RWPE2 (cell line): ENCODE measurements at regions not wholly inside any gene's neighbourhood (a gene's known extent, or its start where the extent isn't known, plus 50 kb on each side); places are given as distances from the start of the nearest gene placed in this dataset.
"Not testable (repeated sequence)": the region's sequence is repeated elsewhere in the genome, so short reads cannot be mapped to it uniquely, and the experiment has no call there.

Experiments
- ATAC-seq: fragments of 200-7000 bp; cut with Tn5 transposase; 3 replicates; pipeline ENCODE4 v1.9.1; 2021; ENCODE audit warnings: low read depth
- DNase-seq: peaks from one replicate; pipeline ENCODE4 v3.0.0-alpha.2; 2020; ENCODE audit warnings: low spot score
- H3K27ac ChIP-seq: fragments of 450-650 bp; 2 replicates; pipeline ENCODE4 v1.5.1; 2017; ENCODE audit warnings: mild to moderate bottlenecking; ENCODE audit not compliant: poor library complexity, severe bottlenecking
- H3K27me3 ChIP-seq: fragments of 250-450 bp; sonication (Bioruptor Pico); 2 replicates; pipeline ENCODE4 v1.5.1; 2021; ENCODE audit warnings: mild to moderate bottlenecking, moderate library complexity; ENCODE audit not compliant: insufficient read depth, poor library complexity, severe bottlenecking
- H3K36me3 ChIP-seq: fragments of 250-450 bp; sonication (Bioruptor Pico); 2 replicates; pipeline ENCODE4 v1.5.1; 2020; ENCODE audit warnings: low read depth, mild to moderate bottlenecking, moderate library complexity
- H3K4me1 ChIP-seq: fragments of 250-450 bp; sonication (Bioruptor Pico); 2 replicates; pipeline ENCODE4 v1.5.1; 2021; ENCODE audit warnings: mild to moderate bottlenecking, moderate library complexity; ENCODE audit not compliant: insufficient read depth, poor library complexity, severe bottlenecking
- H3K4me3 ChIP-seq: fragments of 250-450 bp; sonication (Bioruptor Pico); 2 replicates; pipeline ENCODE4 v1.5.1; 2021; ENCODE audit warnings: mild to moderate bottlenecking, moderate library complexity; ENCODE audit not compliant: severe bottlenecking
- H3K9me3 ChIP-seq: fragments of 250-450 bp; sonication (Bioruptor Pico); 2 replicates; pipeline ENCODE4 v1.5.1; 2021; ENCODE audit warnings: mild to moderate bottlenecking, moderate library complexity; ENCODE audit not compliant: severe bottlenecking
- TF ChIP-seq, protein P1 (sequence below): fragments of 450-650 bp; IDR thresholded peaks from one replicate; pipeline ENCODE4 v1.5.1; 2017; ENCODE audit warnings: mild to moderate bottlenecking, moderate library complexity; ENCODE audit not compliant: poor library complexity, severe bottlenecking

DNA sequence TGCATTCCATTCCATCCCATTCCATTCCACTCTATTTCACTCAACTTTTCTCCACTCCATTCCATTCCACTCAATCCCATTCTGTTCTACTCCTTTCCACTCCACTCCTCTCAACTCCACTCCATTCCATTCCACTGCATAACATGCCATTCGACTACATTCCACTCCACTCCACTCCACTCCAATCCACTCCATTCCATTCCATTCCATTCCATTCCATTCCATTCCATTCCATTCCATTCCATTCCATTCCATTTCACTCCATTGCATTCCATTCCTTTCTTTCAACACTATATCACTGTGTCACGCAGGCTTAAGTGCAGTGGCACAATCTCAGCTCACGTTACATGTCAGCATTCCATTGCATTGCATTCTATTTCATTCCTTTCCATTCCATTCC lies 1430.4 kb downstream of the TSPY10 start:
- not testable (repeated sequence) for H3K27me3 ChIP-seq, H3K36me3 ChIP-seq, H3K27ac ChIP-seq, H3K4me3 ChIP-seq, DNase-seq, ATAC-seq, H3K9me3 ChIP-seq, H3K4me1 ChIP-seq

DNA sequence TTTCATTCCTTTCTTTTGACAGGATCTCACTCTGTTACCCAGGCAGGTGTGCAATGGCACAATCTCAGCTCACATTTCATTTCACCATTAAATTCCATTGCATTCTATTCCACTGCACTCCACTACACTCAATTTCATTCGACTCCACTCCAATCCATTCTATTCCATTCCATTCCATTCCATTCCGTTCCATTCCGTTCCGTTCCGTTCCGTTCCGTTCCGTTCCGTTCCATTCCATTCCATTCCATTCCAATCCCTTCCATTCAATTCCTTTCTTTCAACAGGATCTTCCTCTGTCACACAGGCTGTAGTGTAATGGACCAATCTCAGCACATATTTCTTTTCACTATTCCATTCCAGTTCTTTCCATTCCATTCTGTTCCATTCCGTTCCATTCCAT lies 1445.7 kb downstream of the TSPY10 start:
- Histone ChIP-seq H3K27ac (no peak overlapping the region), H3K27me3 (no peaks in the 10 kb centered on the region), H3K9me3 (no peaks in the 10 kb centered on the region), H3K4me3 (no peak overlapping the region), H3K4me1 (no peaks in the 10 kb centered on the region), H3K36me3 (no peaks in the 10 kb centered on the region)
- ATAC-seq (no peak), DNase-seq (no peak)
- TF ChIP-seq, protein P1, sequence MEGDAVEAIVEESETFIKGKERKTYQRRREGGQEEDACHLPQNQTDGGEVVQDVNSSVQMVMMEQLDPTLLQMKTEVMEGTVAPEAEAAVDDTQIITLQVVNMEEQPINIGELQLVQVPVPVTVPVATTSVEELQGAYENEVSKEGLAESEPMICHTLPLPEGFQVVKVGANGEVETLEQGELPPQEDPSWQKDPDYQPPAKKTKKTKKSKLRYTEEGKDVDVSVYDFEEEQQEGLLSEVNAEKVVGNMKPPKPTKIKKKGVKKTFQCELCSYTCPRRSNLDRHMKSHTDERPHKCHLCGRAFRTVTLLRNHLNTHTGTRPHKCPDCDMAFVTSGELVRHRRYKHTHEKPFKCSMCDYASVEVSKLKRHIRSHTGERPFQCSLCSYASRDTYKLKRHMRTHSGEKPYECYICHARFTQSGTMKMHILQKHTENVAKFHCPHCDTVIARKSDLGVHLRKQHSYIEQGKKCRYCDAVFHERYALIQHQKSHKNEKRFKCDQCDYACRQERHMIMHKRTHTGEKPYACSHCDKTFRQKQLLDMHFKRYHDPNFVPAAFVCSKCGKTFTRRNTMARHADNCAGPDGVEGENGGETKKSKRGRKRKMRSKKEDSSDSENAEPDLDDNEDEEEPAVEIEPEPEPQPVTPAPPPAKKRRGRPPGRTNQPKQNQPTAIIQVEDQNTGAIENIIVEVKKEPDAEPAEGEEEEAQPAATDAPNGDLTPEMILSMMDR = no peak

DNA sequence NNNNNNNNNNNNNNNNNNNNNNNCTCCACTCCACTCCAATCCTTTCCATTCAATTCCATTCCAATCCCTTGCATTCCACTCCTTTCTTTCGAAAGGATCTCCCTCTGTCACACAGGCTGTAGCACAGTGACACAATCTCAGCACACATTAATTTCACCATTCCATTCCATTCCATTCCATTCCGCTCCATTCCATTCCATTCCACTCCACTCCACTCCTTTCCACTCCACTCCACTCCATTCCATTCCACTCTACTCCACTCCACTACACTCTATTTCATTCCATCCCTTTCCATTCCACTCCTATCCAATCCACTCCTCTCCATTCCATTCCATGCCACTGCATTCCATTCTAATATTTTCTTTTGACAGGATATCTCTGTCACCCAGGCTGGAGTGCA lies 1459.0 kb downstream of the TSPY10 start:
- H3K36me3 ChIP-seq = no peaks in the 10 kb centered on the region
- no peaks in the 10 kb centered on the region for H3K4me1 ChIP-seq
- DNase-seq (no peak), ATAC-seq (no peak)
- no peaks in the 10 kb centered on the region for H3K27me3 ChIP-seq
- no peak overlapping the region for H3K27ac ChIP-seq
- H3K4me3 ChIP-seq = no peak overlapping the region
- H3K9me3 ChIP-seq = peaks cover 3% of the 10 kb centered on the region
- TF ChIP-seq, protein P1 = no peak

DNA sequence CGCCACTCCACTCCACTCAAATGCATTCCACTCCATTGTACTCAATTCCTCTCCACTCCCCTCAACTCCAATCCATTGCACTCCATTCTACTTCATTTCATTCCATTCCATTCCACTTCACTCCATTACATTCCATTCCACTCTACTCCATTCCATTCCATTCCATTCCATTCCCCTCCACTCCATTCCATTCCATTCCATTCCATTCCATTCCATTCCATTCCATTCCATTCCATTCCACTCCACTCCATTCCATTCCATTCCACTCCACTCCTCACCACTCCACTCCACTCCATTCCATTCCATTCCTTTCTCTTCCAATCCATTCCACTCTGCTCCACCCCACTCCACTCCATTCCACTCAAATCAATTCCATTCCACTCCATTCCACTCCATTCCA lies 1459.9 kb downstream of the TSPY10 start:
- Histone ChIP-seq H3K4me1 (no peaks in the 10 kb centered on the region), H3K27ac (no peak overlapping the region), H3K27me3 (no peaks in the 10 kb centered on the region), H3K36me3 (no peaks in the 10 kb centered on the region), H3K9me3 (peaks cover 3% of the 10 kb centered on the region), H3K4me3 (no peak overlapping the region)
- TF ChIP-seq, protein P1 = no peak
- ATAC-seq = no peak
- DNase-seq = no peak

DNA sequence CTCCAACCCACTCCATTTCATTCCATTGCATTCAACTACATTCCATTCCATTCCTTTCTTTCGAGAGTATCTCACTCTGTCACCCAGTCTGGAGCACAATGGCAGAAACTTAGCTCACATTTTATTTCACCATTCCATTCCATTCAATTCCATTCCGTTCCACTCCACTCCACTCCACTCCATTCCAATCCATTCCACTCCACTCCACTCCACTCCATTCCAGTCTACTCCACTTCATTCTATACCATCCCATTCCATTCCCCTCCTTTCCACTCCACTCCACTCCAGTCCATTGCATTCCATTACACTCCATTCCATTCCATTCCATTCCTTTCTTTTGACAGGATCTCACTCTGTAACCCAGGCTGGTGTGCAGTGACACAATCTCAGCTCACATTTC lies 1466.3 kb downstream of the TSPY10 start:
- no peak for ATAC-seq
- H3K9me3 ChIP-seq = peaks cover 5% of the 10 kb centered on the region
- H3K36me3 ChIP-seq = no peaks in the 10 kb centered on the region

DNA sequence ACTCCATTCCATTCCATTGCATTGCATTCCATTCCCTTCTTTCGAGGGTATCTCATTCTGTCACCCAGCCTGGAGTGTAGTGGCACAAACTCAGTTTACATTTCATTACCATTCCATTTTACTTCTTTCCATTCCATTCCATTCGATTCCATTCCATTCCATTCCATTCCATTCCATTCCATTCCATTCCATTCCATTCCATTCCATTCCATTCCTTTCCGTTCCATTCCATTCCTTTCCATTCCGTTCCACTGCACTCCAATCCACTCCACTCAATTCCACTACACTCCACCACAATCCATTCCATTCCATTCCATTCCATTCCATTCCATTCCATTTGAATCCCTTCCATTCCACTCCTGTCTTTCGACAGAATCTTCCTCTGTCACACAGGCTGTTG lies 1472.0 kb downstream of the TSPY10 start:
- not testable (repeated sequence) for H3K4me1 ChIP-seq, H3K4me3 ChIP-seq, H3K27ac ChIP-seq, H3K36me3 ChIP-seq, H3K9me3 ChIP-seq, ATAC-seq, DNase-seq, H3K27me3 ChIP-seq

More for the DNA sequence above, 1466.3 kb downstream of the TSPY10 start:
- TF ChIP-seq, protein P1 = no peak
- Histone ChIP-seq H3K27me3 (no peaks in the 10 kb centered on the region), H3K4me1 (no peaks in the 10 kb centered on the region), H3K4me3 (no peak overlapping the region), H3K27ac (no peak overlapping the region)
- DNase-seq = no peak

DNA sequence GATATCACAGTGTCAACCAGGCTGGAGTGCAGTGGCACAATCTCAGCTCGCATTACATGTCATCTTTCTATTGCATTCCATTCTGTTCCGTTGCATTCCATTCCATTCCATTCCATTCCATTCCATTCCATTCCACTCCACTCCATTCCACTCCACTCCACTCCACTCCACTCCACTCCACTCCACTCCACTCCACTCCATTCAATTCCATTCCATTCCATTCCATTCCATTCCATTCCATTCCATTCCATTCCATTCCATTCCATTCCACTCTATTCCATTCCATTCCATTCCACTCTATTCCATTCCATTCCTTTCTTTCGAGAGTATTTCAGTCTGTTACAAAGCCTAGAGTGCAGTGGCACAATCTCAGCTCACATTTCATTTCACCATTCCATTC lies 1486.5 kb downstream of the TSPY10 start:
- not testable (repeated sequence) for DNase-seq, H3K27me3 ChIP-seq, H3K27ac ChIP-seq, H3K4me3 ChIP-seq, H3K4me1 ChIP-seq, ATAC-seq, H3K9me3 ChIP-seq, H3K36me3 ChIP-seq
